ENCODE measurements at regions not wholly inside any gene's neighbourhood (a gene's known extent, or its start where the extent isn't known, plus 50 kb on each side); places are given as distances from the start of the nearest gene placed in this dataset.

GRCh38 chr4:130257271-130257670 lies 1161.3 kb downstream of the C4orf33 start:
- Histone ChIP-seq H3K9me3 (ENCODE audit: low read depth, low read length, poor library complexity, severe bottlenecking) (no peaks in the 10 kb centered on the region), H3K27ac (ENCODE audit: low read depth, low read length, poor library complexity, severe bottlenecking) (no peak overlapping the region), H3K4me3 (ENCODE audit: low read depth, low read length, poor library complexity, severe bottlenecking) (no peak overlapping the region), H3K4me1 (ENCODE audit: insufficient read depth, low read length, poor library complexity, severe bottlenecking) (no peaks in the 10 kb centered on the region), H3K36me3 (ENCODE audit: insufficient read depth, low read length, poor library complexity, severe bottlenecking) (no peaks in the 10 kb centered on the region), H3K27me3 (replicated peaks; ENCODE audit: insufficient read depth, low read depth, low read length, poor library complexity) (no peaks in the 10 kb centered on the region)
- peak; percentile 83 for DNase-seq (ENCODE audit: low spot score)
- TF ChIP-seq CTCF (conservative IDR thresholded peaks at IDR 0.05; ENCODE audit: low read depth, low read length) (no peak), EZH2 (IDR thresholded peaks at IDR 0.05; ENCODE audit: borderline replicate concordance, low read depth, low read length, poor library complexity, severe bottlenecking) (no peak)
- ChIA-PET POLR2A (ENCODE audit: low non-redundant PET) (no interaction called here), CTCF (no interaction called here)
- intact Hi-C loops (cut with micrococcal nuclease; ENCODE audit: unreplicated experiment), result no loop called here
- BruUV-seq (replicated peaks), result no TSS peak

- TF ChIP-seq EZH2 (IDR thresholded peaks at IDR 0.05; ENCODE audit: borderline replicate concordance, low read depth, low read length, poor library complexity, severe bottlenecking) (no peak), CTCF (conservative IDR thresholded peaks at IDR 0.05; ENCODE audit: low read depth, low read length) (no peak)
- CTCF ChIA-PET, result no interaction called here
- no peak for DNase-seq (ENCODE audit: low spot score)
- H3K27ac ChIP-seq (ENCODE audit: low read depth, low read length, poor library complexity, severe bottlenecking), result no peak overlapping the region
- no TSS peak for BruUV-seq (replicated peaks)
- no peaks in the 10 kb centered on the region for H3K36me3 ChIP-seq (ENCODE audit: insufficient read depth, low read length, poor library complexity, severe bottlenecking)
- no peaks in the 10 kb centered on the region for H3K4me1 ChIP-seq (ENCODE audit: insufficient read depth, low read length, poor library complexity, severe bottlenecking)
- POLR2A ChIA-PET (ENCODE audit: low non-redundant PET), result no interaction called here
- no peaks in the 10 kb centered on the region for H3K27me3 ChIP-seq (replicated peaks; ENCODE audit: insufficient read depth, low read depth, low read length, poor library complexity)
- no peaks in the 10 kb centered on the region for H3K9me3 ChIP-seq (ENCODE audit: low read depth, low read length, poor library complexity, severe bottlenecking)
- no peak overlapping the region for H3K4me3 ChIP-seq (ENCODE audit: low read depth, low read length, poor library complexity, severe bottlenecking)
- intact Hi-C loops (cut with micrococcal nuclease; ENCODE audit: unreplicated experiment), result no loop called here
Measured at GRCh38 chr4:130266814-130267213, 1170.9 kb downstream of the C4orf33 start.

- ChIA-PET CTCF (no interaction called here), POLR2A (ENCODE audit: low non-redundant PET) (no interaction called here)
- Histone ChIP-seq H3K4me1 (ENCODE audit: insufficient read depth, low read length, poor library complexity, severe bottlenecking) (peaks cover 11% of the 10 kb centered on the region), H3K27me3 (replicated peaks; ENCODE audit: insufficient read depth, low read depth, low read length, poor library complexity) (no peaks in the 10 kb centered on the region), H3K36me3 (ENCODE audit: insufficient read depth, low read length, poor library complexity, severe bottlenecking) (no peaks in the 10 kb centered on the region), H3K27ac (ENCODE audit: low read depth, low read length, poor library complexity, severe bottlenecking) (no peak overlapping the region), H3K4me3 (ENCODE audit: low read depth, low read length, poor library complexity, severe bottlenecking) (no peak overlapping the region), H3K9me3 (ENCODE audit: low read depth, low read length, poor library complexity, severe bottlenecking) (no peaks in the 10 kb centered on the region)
- TF ChIP-seq EZH2 (IDR thresholded peaks at IDR 0.05; ENCODE audit: borderline replicate concordance, low read depth, low read length, poor library complexity, severe bottlenecking), result no peak
- TF ChIP-seq CTCF (conservative IDR thresholded peaks at IDR 0.05; ENCODE audit: low read depth, low read length), result no peak
- intact Hi-C loops (cut with micrococcal nuclease; ENCODE audit: unreplicated experiment), result no loop called here
- peak; percentile 67 for DNase-seq (ENCODE audit: low spot score)
- BruUV-seq (replicated peaks), result no TSS peak
Measured at GRCh38 chr4:130288576-130288975, 1192.6 kb downstream of the C4orf33 start.

Data from A673 (cell line).